SU-DHL-6 (cell line): ENCODE measurements at regions not wholly inside any gene's neighbourhood (a gene's known extent, or its start where the extent isn't known, plus 50 kb on each side); places are given as distances from the start of the nearest gene placed in this dataset.

Experiments used
- H2AFZ ChIP-seq: fragments of 200-600 bp; sonication (generic); 2 replicates; pipeline ENCODE4 v1.6.1; 2014; ENCODE audit warnings: low read depth, mild to moderate bottlenecking, moderate library complexity, mixed read lengths, antibody characterized with exemption, low read length; ENCODE audit not compliant: severe bottlenecking
- H3F3A ChIP-seq: fragments of 200-600 bp; shearing (Covaris generic); 2 replicates; pipeline ENCODE4 v1.6.0; 2016; ENCODE audit warnings: antibody characterized with exemption, mild to moderate bottlenecking; ENCODE audit not compliant: insufficient read depth
- H3K27ac ChIP-seq: fragments of 200-600 bp; sonication (generic); 2 replicates; pipeline ENCODE4 v1.5.1; 2016; ENCODE audit warnings: low read depth, mild to moderate bottlenecking, low read length, moderate library complexity, mixed read lengths
- H3K27me3 ChIP-seq: fragments of 200-600 bp; sonication (generic), shearing (Covaris generic); 2 replicates; pipeline ENCODE4 v1.6.0; 2014; ENCODE audit warnings: mild to moderate bottlenecking, low read length
- H3K36me3 ChIP-seq: fragments of 200-600 bp; sonication (generic); 2 replicates; pipeline ENCODE4 v1.6.1; 2014; ENCODE audit warnings: mild to moderate bottlenecking, low read length, mixed read lengths
- H3K4me2 ChIP-seq: fragments of 300-600, 200-600 bp; shearing (Covaris generic), sonication (generic); 2 replicates; pipeline ENCODE4 v1.6.0; 2014; ENCODE audit warnings: low read length, low read depth, mild to moderate bottlenecking; ENCODE audit not compliant: poor library complexity, severe bottlenecking
- H3K4me3 ChIP-seq: fragments of 200-600 bp; sonication (generic); 2 replicates; pipeline ENCODE4 v1.5.1; 2014; ENCODE audit warnings: antibody characterized with exemption, low read length, mild to moderate bottlenecking, mixed read lengths; ENCODE audit not compliant: insufficient read depth, poor library complexity, severe bottlenecking
- H3K79me2 ChIP-seq: fragments of 200-600 bp; sonication (generic); 2 replicates; pipeline ENCODE4 v1.6.1; 2014; ENCODE audit warnings: mild to moderate bottlenecking, low read length, moderate library complexity; ENCODE audit not compliant: insufficient read depth
- H3K9ac ChIP-seq: fragments of 200-600 bp; sonication (generic); 2 replicates; pipeline ENCODE4 v1.7.0; 2014; ENCODE audit warnings: mild to moderate bottlenecking, low read length
- H3K9me2 ChIP-seq: fragments of 200-600 bp; sonication (generic); replicated peaks from 2 replicates; pipeline ENCODE4 v1.6.1; 2014; ENCODE audit warnings: low read length; ENCODE audit not compliant: insufficient read depth
- H3K9me3 ChIP-seq: fragments of 200-600 bp; sonication (generic); 2 replicates; pipeline ENCODE4 v1.6.1; 2014; ENCODE audit warnings: low read length, mixed read lengths; ENCODE audit not compliant: insufficient read depth
- H4K20me1 ChIP-seq: fragments of 200-600 bp; sonication (generic); 2 replicates; pipeline ENCODE4 v1.6.1; 2014; ENCODE audit warnings: low read depth, mild to moderate bottlenecking, antibody characterized with exemption, low read length, moderate library complexity, mixed read lengths
- CTCF ChIP-seq: fragments of 200-600 bp; sonication (generic); IDR thresholded peaks from one replicate; pipeline ENCODE4 v1.5.1; 2017; ENCODE audit warnings: antibody characterized with exemption, mild to moderate bottlenecking, low read length, moderate library complexity; ENCODE audit not compliant: insufficient read depth, poor library complexity, severe bottlenecking
- EZH2phosphoT487 ChIP-seq: fragments of 200-600 bp; sonication (generic), shearing (Covaris generic); conservative IDR thresholded peaks from 2 replicates; pipeline ENCODE4 v1.6.1; 2018; ENCODE audit warnings: mild to moderate bottlenecking, antibody characterized with exemption, low read length, moderate library complexity, mixed read lengths

- H3K4me2 ChIP-seq, result no peak overlapping the region
- no peaks in the 10 kb centered on the region for H3K27me3 ChIP-seq
- H3K36me3 ChIP-seq, result no peaks in the 10 kb centered on the region
- no peaks in the 10 kb centered on the region for H3F3A ChIP-seq
- H3K4me3 ChIP-seq, result no peak overlapping the region
- 0 out of 2 replicates have a peak, but pooled peaks cover 4% of the 10 kb centered on the region for H4K20me1 ChIP-seq
- H3K9ac ChIP-seq, result no peak overlapping the region
- H3K9me2 ChIP-seq, result no peaks in the 10 kb centered on the region
- H3K79me2 ChIP-seq, result no peaks in the 10 kb centered on the region
- TF ChIP-seq EZH2phosphoT487 (no peak), CTCF (no peak)
- H3K27ac ChIP-seq, result no peak overlapping the region
- no peaks in the 10 kb centered on the region for H3K9me3 ChIP-seq
- no peak overlapping the region for H2AFZ ChIP-seq
Measured at GRCh38 chr6:21764989-21765388, 171.4 kb downstream of the SOX4 start.

DNA sequence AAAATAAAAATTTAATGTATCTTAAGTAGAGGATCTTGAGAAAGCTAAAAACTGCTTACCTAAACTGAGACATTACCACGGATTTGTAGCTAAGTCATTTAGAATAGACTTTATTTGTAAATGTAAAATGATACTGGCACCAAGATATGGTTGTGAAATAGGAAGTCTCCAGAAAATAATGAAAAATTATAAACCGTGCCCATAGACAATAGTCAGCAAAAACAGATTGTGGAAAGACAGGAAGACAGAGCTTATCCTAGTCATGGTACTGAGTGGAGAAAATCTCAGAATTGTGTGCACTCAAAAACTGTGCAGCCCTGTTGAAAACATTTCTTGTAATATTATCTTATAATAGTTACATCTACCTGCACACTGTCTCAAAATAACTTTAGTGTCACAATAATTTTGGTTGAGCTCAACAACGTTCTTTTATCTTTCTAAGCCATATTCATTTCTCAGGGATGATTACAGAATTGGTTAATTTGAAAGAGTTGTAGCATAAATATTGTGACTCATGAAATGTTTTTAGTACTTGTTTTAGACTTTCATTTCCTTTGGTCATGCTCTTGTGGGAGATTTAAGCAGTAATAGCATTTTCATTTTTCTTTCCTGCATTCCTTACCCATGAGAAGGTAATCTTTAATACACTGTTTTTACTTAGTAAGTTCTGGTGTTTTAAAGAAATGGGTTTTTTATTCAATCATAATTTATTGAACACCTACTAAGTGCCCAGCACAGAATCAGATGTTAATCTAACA is 174.5 kb downstream of the SOX4 start:
- H3K27me3 ChIP-seq, result no peaks in the 10 kb centered on the region
- no peak overlapping the region for H3K4me2 ChIP-seq
- no peaks in the 10 kb centered on the region for H3K9me2 ChIP-seq
- H3K36me3 ChIP-seq, result no peaks in the 10 kb centered on the region
- no peaks in the 10 kb centered on the region for H3K9me3 ChIP-seq
- no peak overlapping the region for H3K4me3 ChIP-seq
- H3K79me2 ChIP-seq, result no peaks in the 10 kb centered on the region
- H3K27ac ChIP-seq, result no peak overlapping the region
- no peaks in the 10 kb centered on the region for H3F3A ChIP-seq
- H2AFZ ChIP-seq, result no peak overlapping the region
- no peak for TF ChIP-seq EZH2phosphoT487
- TF ChIP-seq CTCF, result no peak
- no peak overlapping the region for H3K9ac ChIP-seq
- 0 out of 2 replicates have a peak, but pooled peaks cover 4% of the 10 kb centered on the region for H4K20me1 ChIP-seq

- H4K20me1 ChIP-seq, result 0 out of 2 replicates have a peak, but pooled peaks cover 4% of the 10 kb centered on the region
- no peaks in the 10 kb centered on the region; the same call in 1 of the 2 replicates for H3K27me3 ChIP-seq
- no peak overlapping the region for H2AFZ ChIP-seq
- TF ChIP-seq CTCF (no peak), EZH2phosphoT487 (no peak)
- H3K79me2 ChIP-seq, result no peaks in the 10 kb centered on the region
- H3K27ac ChIP-seq, result no peak overlapping the region
- no peak overlapping the region for H3K4me3 ChIP-seq
- no peak overlapping the region for H3K4me2 ChIP-seq
- H3F3A ChIP-seq, result no peaks in the 10 kb centered on the region
- no peak overlapping the region for H3K9ac ChIP-seq
- no peaks in the 10 kb centered on the region for H3K9me2 ChIP-seq
- no peaks in the 10 kb centered on the region for H3K36me3 ChIP-seq
- H3K9me3 ChIP-seq, result no peaks in the 10 kb centered on the region
Measured at GRCh38 chr6:21769405-21769861, 175.9 kb downstream of the SOX4 start.
